Heart left ventricle (tissue), 16 donors: ENCODE measurements at regions not wholly inside any gene's neighbourhood (a gene's known extent, or its start where the extent isn't known, plus 50 kb on each side); places are given as distances from the start of the nearest gene placed in this dataset.

ENCODE experiments used
- ATAC-seq, 4 donors: fragments of 200-7000 bp; cut with Tn5 transposase; one replicate each; pipeline ENCODE4 v1.9.1; 2020 to 2022; ENCODE audit warnings: moderate library complexity in 4 of 4, mild to moderate bottlenecking in 3 of 4, moderate number of reproducible peaks in 1 of 4
- DNase-seq, 5 donors: peaks; one replicate each; pipeline ENCODE4 v3.0.0-alpha.2; 2020
- H3K27ac ChIP-seq, 12 donors: fragments of 200-600 bp; sonication (generic) in 4 of 12; one replicate each; pipeline versions ENCODE4 v1.5.0 to v1.8.0; 2016 to 2022; ENCODE audit warnings: mild to moderate bottlenecking in 2 of 12
- H3K27me3 ChIP-seq, 9 donors: fragments of 200-600 bp; sonication (generic) in 2 of 9; one replicate each; pipeline versions ENCODE4 v1.5.1 to v1.8.0; 2016 to 2022; ENCODE audit warnings: mild to moderate bottlenecking in 3 of 9
- H3K36me3 ChIP-seq, 9 donors: fragments of 200-600 bp; sonication (generic) in 2 of 9; one replicate each; pipeline versions ENCODE4 v1.5.0 to v1.8.0; 2018 to 2022; ENCODE audit warnings: mild to moderate bottlenecking in 2 of 9
- H3K4me1 ChIP-seq, 12 donors: fragments of 200-600 bp; sonication (generic) in 4 of 12; one replicate each; pipeline versions ENCODE4 v1.5.0 to v1.8.0; 2016 to 2022; ENCODE audit warnings: mild to moderate bottlenecking in 3 of 12
- H3K4me3 ChIP-seq, 12 donors: fragments of 200-600 bp; sonication (generic) in 4 of 12; one replicate each; pipeline versions ENCODE4 v1.5.0 to v1.8.0; 2017 to 2022; ENCODE audit warnings: mild to moderate bottlenecking in 9 of 12, moderate library complexity in 4 of 12
- H3K9me3 ChIP-seq, 12 donors: fragments of 200-600 bp; sonication (generic) in 4 of 12; one replicate each; pipeline versions ENCODE4 v1.5.0 to v1.8.0; 2016 to 2022; ENCODE audit warnings: mild to moderate bottlenecking in 1 of 12
- POLR2A ChIP-seq, 2 donors: fragments of 450-650 bp; IDR thresholded peaks; one replicate each; pipeline ENCODE4 v1.6.1; 2017; ENCODE audit warnings: antibody characterized with exemption in 2 of 2, mild to moderate bottlenecking in 2 of 2, moderate library complexity in 2 of 2
- WGBS, 4 donors: extraction: QIAGEN DNeasy Blood & Tissue Kit in 2 of 4; methylation state at CpG; one replicate each; pipeline versions ENCODE4 v1.1.5 to v1.1.7; 2013 to 2018; 5-methylcytosine and 5-hydroxymethylcytosine counted together
- intact Hi-C, 10 donors: fragments of 100-400 bp; cut with DNase I; formaldehyde crosslinking; loops; one replicate each; pipeline versions ENCODE4 v1.11.1 to v1.14.2; 2022
- TF ChIP-seq, protein P1 (sequence below), 12 donors: fragments of 200-600 bp; sonication (generic) in 4 of 12; IDR thresholded peaks; one replicate each; pipeline versions ENCODE4 v1.5.0 to v1.8.0; 2018 to 2022; ENCODE audit warnings: antibody characterized with exemption in 12 of 12, mild to moderate bottlenecking in 5 of 12
- donor health status: ischemic (EF 13 %, LVEDD 7.1; RV severe dilation, severe dysfunction).
- donor health status: healthy with polysubstance abuse.
- donor health status: DM: no; HTN: yes; CAD: no.
- donor health status: DM: no; HTN: no; CAD: no.
- donor health status: ischemic (EF 25% LVEDD 6.9; RV normal size, moderate dysfunction).
- donor health status: ischemic (EF 25% LVEDD 5.7; RV mildly dilated, moderate dysfunction).
- donor health status: healthy.
- donor health status: DM: yes; HTN: yes; CAD: no.
- donor health status: ischemic (EF 35%, LVEDD 5.7; RV mildly dilated, moderate dysfunction).
- donor health status: nonischemic (EF 11% LVEDD 7.7; RV severe dilation, severe dysfunction).
- donor health status: DM: yes; HTN: yes; CAD: no.
- donor health status: PGD.
- donor health status: ischemic (EF 29% LVEDD 5.4; RV normal size, mild dysfunction).
- donor health status: nonischemic (EF 23%, LVEDD 6.1; RV moderate dilation, normal function).

DNA sequence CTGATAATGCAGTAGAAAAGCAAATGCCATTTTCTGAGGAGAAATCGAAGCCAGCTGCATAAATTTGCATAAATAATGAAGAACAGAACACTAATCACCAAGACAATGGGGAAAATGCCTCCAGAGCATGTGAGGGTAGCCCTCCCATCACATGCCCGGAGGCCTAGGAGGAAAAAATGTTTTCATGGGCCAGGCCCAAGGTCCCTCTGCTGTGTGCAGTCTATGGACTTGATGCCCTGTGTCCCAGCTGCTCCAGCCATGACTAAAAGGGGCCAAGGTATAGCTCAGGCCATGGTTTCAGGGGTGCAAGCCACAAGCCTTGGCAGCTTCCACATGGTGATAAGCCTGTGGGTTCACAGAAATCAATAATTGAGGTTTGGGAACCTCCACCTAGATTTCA, 164.1 kb downstream of the HAO1 start:
- intact Hi-C loops: no loop called here
- H3K4me1 ChIP-seq: peaks cover 0 to 11% (median 0%) of the 10 kb centered on the region in 12 donors
- DNase-seq (no peak), ATAC-seq (no peak)
- no peaks in the 10 kb centered on the region for H3K27me3 ChIP-seq
- no peak overlapping the region for H3K4me3 ChIP-seq
- 57 to 70% (median 64%) methylated on average over 2 of the region's 2 CpGs for WGBS, 4 donors
- H3K36me3 ChIP-seq: no peaks in the 10 kb centered on the region
- peaks cover 0 to 22% (median 4%) of the 10 kb centered on the region in 12 donors for H3K9me3 ChIP-seq
- TF ChIP-seq, protein P1, sequence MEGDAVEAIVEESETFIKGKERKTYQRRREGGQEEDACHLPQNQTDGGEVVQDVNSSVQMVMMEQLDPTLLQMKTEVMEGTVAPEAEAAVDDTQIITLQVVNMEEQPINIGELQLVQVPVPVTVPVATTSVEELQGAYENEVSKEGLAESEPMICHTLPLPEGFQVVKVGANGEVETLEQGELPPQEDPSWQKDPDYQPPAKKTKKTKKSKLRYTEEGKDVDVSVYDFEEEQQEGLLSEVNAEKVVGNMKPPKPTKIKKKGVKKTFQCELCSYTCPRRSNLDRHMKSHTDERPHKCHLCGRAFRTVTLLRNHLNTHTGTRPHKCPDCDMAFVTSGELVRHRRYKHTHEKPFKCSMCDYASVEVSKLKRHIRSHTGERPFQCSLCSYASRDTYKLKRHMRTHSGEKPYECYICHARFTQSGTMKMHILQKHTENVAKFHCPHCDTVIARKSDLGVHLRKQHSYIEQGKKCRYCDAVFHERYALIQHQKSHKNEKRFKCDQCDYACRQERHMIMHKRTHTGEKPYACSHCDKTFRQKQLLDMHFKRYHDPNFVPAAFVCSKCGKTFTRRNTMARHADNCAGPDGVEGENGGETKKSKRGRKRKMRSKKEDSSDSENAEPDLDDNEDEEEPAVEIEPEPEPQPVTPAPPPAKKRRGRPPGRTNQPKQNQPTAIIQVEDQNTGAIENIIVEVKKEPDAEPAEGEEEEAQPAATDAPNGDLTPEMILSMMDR (IDR thresholded peaks at IDR 0.05): no peak
- TF ChIP-seq POLR2A (IDR thresholded peaks at IDR 0.05): no peak
- H3K27ac ChIP-seq: no peak overlapping the region

DNA sequence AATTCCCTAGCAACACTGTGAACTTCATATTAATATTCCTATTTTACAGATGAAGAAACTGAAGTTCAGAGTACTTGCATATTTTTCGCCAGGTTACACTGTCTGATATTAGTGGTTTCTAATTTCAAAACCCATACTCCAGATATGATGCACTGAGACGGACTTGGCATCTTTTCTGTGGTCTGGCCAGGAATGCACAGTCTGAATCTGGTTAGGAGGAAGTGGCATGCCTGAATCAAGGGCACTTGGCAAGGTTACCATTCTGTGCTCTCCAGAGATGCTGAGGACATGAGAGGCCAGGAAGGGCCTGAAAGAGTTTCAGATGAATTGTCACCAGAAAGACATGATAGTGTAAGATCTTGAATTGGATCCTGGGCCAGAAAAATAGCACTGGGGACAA, 150.1 kb downstream of the HAO1 start:
- intact Hi-C loops: no loop called here
- TF ChIP-seq, protein P1 (IDR thresholded peaks at IDR 0.05): no peak
- no peak for TF ChIP-seq POLR2A (IDR thresholded peaks at IDR 0.05)
- Histone ChIP-seq H3K36me3 (no peaks in the 10 kb centered on the region), H3K27ac (no peak overlapping the region), H3K4me1 (no peaks in the 10 kb centered on the region), H3K27me3 (no peaks in the 10 kb centered on the region), H3K4me3 (no peak overlapping the region), H3K9me3 (no peaks in the 10 kb centered on the region)
- ATAC-seq (no peak), DNase-seq (no peak)
- 68 to 82% (median 76%) methylated on average over 2 of the region's 2 CpGs for WGBS, 4 donors

DNA sequence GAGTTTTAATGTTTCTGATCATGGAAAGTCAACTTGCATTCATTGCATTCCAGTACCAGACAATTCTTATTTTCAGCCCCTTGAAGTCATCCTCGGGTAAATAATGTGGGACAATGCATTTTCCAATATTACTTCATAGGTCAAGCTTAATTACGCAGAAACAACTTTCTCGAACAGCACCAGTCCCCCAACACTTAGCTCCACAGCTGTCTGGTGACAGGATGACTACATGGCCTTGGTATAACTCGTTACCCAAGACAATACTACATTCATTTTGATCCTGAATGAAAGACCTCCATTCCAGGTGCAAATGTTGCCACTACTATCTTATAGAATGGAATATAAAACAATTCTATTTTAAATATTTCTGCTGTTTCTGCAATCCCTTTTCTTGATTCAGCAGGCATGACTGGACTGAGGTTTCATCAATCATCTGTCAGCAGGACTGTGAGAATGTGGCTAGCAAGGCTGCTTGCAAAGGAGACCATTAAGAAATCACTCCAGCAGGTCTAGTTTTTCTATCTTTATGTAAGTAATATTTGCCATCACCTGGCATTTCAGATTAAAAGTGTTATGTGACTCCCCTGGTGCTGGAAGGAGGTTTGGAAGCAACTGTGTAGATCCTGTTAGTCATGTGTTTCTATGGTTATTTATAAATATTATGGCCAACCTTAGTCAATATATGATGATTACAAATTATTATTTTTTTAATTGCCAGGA, 147.9 kb downstream of the HAO1 start:
- no peak for ATAC-seq
- no peaks in the 10 kb centered on the region for H3K36me3 ChIP-seq
- TF ChIP-seq, protein P1 (IDR thresholded peaks at IDR 0.05): no peak

DNA sequence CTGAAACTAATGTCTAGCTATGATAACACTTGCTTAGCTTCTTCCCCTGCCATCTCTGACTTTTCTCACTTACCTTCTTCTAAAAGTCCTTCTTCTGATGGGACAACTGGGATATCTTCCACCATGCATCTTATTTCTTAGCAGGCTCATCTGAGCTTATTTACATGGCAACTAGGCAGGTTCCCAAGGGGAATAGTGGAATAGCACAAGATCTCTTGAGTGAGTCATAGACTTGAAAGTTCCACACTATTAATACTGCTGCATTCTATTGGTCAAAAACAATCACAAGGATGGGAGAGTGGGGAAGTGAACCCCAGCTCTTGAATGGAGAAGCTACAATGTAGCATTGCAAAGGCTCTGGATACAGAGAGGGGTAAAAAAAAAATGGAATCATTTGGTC, 142.1 kb downstream of the HAO1 start:
- intact Hi-C loops: no loop called here
- ATAC-seq (no peak), DNase-seq (no peak)
- no peaks in the 10 kb centered on the region for H3K9me3 ChIP-seq
- H3K4me3 ChIP-seq: no peak overlapping the region
- H3K27me3 ChIP-seq: no peaks in the 10 kb centered on the region
- no peak for TF ChIP-seq POLR2A (IDR thresholded peaks at IDR 0.05)
- TF ChIP-seq, protein P1 (IDR thresholded peaks at IDR 0.05): no peak
- H3K4me1 ChIP-seq: no peaks in the 10 kb centered on the region
- H3K27ac ChIP-seq: no peak overlapping the region
- H3K36me3 ChIP-seq: no peaks in the 10 kb centered on the region

More for the DNA sequence above, 147.9 kb downstream of the HAO1 start:
- Histone ChIP-seq H3K27ac (no peak overlapping the region), H3K9me3 (no peaks in the 10 kb centered on the region), H3K4me3 (no peak overlapping the region), H3K4me1 (no peaks in the 10 kb centered on the region), H3K27me3 (no peaks in the 10 kb centered on the region)
- WGBS, 4 donors: 73 to 84% (median 79%) methylated on average over 4 of the region's 4 CpGs
- DNase-seq: no peak
- intact Hi-C loops: no loop called here
